A673 (cell line): ENCODE measurements at regions not wholly inside any gene's neighbourhood (a gene's known extent, or its start where the extent isn't known, plus 50 kb on each side); places are given as distances from the start of the nearest gene placed in this dataset.

Experiments used
- CTCF ChIP-seq: fragments of 300-800, 200-600 bp; sonication (generic); conservative IDR thresholded peaks from 2 replicates; pipeline ENCODE4 v1.5.1; 2017; ENCODE audit warnings: low read depth, mild to moderate bottlenecking, antibody characterized with exemption, low read length, moderate library complexity, mixed read lengths
- EZH2 ChIP-seq: fragments of 200-600 bp; sonication (generic); IDR thresholded peaks from 2 replicates; pipeline ENCODE4 v1.6.1; 2017; ENCODE audit warnings: borderline replicate concordance, low read depth, mild to moderate bottlenecking, mixed read lengths, antibody characterized with exemption, low read length; ENCODE audit not compliant: poor library complexity, severe bottlenecking

GRCh38 chr6:169075211-169075914 is 178.3 kb downstream of the THBS2 start:
- TF ChIP-seq CTCF (no peak), EZH2 (no peak)
